K562 (cell line): ENCODE measurements at regions not wholly inside any gene's neighbourhood (a gene's known extent, or its start where the extent isn't known, plus 50 kb on each side); places are given as distances from the start of the nearest gene placed in this dataset.

Source experiments
- ATAC-seq: fragments of 200-7000 bp; cut with Tn5 transposase; 3 replicates; pipeline ENCODE4 v1.9.1; 2020; ENCODE audit warnings: moderate library complexity
- BruUV-seq: library from RNA; stranded (reverse); fragments of 400-500 nt; replicated peaks from 2 replicates; lab custom pipeline; 2021; lab: Mats Ljungman, UMichigan
- CTCF ChIA-PET: fragments of 300-600 bp; formaldehyde crosslinking; extraction: SDS; loops from one replicate; lab custom pipeline; 2021; ENCODE audit warnings: low intra/inter-chr PET ratio; lab: Yijun Ruan, JAX
- POLR2A ChIA-PET: fragments of 300-600, 350-650 bp; sonication (Branson Sonifier 250); formaldehyde crosslinking; extraction: SDS; loops from one replicate; lab custom pipeline; 2021; ENCODE audit warnings: antibody characterized with exemption, inconsistent platforms; lab: Yijun Ruan, JAX
- DNase-seq, 4 experiments: peaks; one replicate each; pipeline versions ENCODE4 v3.0.0 to v3.0.0-alpha.2; 2011 to 2018; ENCODE audit warnings: low spot score in 3 of 4, mixed read lengths in 3 of 4; ENCODE audit errors: extremely low read depth in 1 of 4
- FAIRE-seq: peaks from 2 replicates; lab custom pipeline; 2011; peaks lifted over from hg19 to GRCh38; lab: Jason Lieb, UNC
- H2AFZ ChIP-seq: 2 replicates; pipeline ENCODE4 v1.6.0; 2011; ENCODE audit warnings: low read depth, low read length, control low read depth, inconsistent platforms
- H3K27ac ChIP-seq: fragments of 200-600 bp; 3 replicates; pipeline ENCODE4 v1.8.0; 2011; ENCODE audit warnings: low read depth, mild to moderate bottlenecking, control low read depth, inconsistent platforms, low read length, moderate library complexity, mixed read lengths; ENCODE audit errors: extremely low read depth
- H3K27me3 ChIP-seq, 2 experiments: fragments of 300-600 bp in 1 of 2; 2 replicates in 1 of 2; 3 replicates in 1 of 2; pipeline versions ENCODE4 v1.6.0 to v1.8.0; 2011; ENCODE audit warnings: inconsistent platforms in 2 of 2, low read length in 2 of 2, mild to moderate bottlenecking in 1 of 2, mixed read lengths in 1 of 2, moderate library complexity in 1 of 2; ENCODE audit not compliant: control insufficient read depth in 2 of 2, insufficient read depth in 2 of 2
- H3K36me3 ChIP-seq: fragments of 300-600 bp; 3 replicates; pipeline ENCODE4 v1.8.0; 2011; ENCODE audit warnings: mild to moderate bottlenecking, low read length, inconsistent platforms; ENCODE audit not compliant: control insufficient read depth, insufficient read depth
- H3K4me1 ChIP-seq, 2 experiments: fragments of 200-600 bp in 1 of 2; replicated peaks in 1 of 2; 2 replicates in 1 of 2; 3 replicates in 1 of 2; pipeline versions ENCODE4 v1.5.1 to v1.8.0; 2011; ENCODE audit warnings: inconsistent platforms in 2 of 2, low read length in 2 of 2, mild to moderate bottlenecking in 1 of 2, mixed read lengths in 1 of 2, moderate library complexity in 1 of 2; ENCODE audit not compliant: control insufficient read depth in 2 of 2, insufficient read depth in 2 of 2
- H3K4me2 ChIP-seq: 2 replicates; pipeline ENCODE4 v1.6.1; 2011; ENCODE audit warnings: low read length, control low read depth, inconsistent platforms, mixed read lengths; ENCODE audit not compliant: insufficient read depth
- H3K4me3 ChIP-seq: fragments of 200-600 bp; sonication (generic), shearing (Covaris generic); 2 replicates; pipeline ENCODE4 v1.5.1; 2016; ENCODE audit warnings: control low read depth, inconsistent platforms
- H3K79me2 ChIP-seq: fragments of 200-600 bp; 3 replicates; pipeline ENCODE4 v1.8.0; 2011; ENCODE audit warnings: low read length, inconsistent platforms; ENCODE audit not compliant: control insufficient read depth, insufficient read depth
- H3K9ac ChIP-seq, 2 experiments: 2 replicates each; pipeline versions ENCODE4 v1.6.0 to v1.6.1; 2011; ENCODE audit warnings: low read depth in 2 of 2, low read length in 2 of 2, control low read depth in 1 of 2, inconsistent platforms in 1 of 2, mild to moderate bottlenecking in 1 of 2, mixed read lengths in 1 of 2; ENCODE audit not compliant: insufficient read depth in 1 of 2
- H3K9me1 ChIP-seq: one replicate; pipeline ENCODE4 v1.6.0; 2011; ENCODE audit warnings: inconsistent platforms, mild to moderate bottlenecking, low read length, moderate library complexity; ENCODE audit not compliant: control insufficient read depth, insufficient read depth
- H3K9me3 ChIP-seq: replicated peaks from 2 replicates; pipeline ENCODE4 v1.5.1; 2011; ENCODE audit warnings: low read depth, low read length, inconsistent platforms; ENCODE audit not compliant: control insufficient read depth, insufficient read depth
- H4K20me1 ChIP-seq: replicated peaks from 2 replicates; pipeline ENCODE4 v1.6.1; 2011; ENCODE audit warnings: low read length, inconsistent platforms, mixed read lengths; ENCODE audit not compliant: control insufficient read depth, insufficient read depth
- ARID2 ChIP-seq: fragments of 450-650 bp; IDR thresholded peaks from 2 replicates; pipeline ENCODE4 v1.6.1; 2017; ENCODE audit warnings: antibody characterized with exemption, mild to moderate bottlenecking
- CTBP1 ChIP-seq: fragments of 450-650 bp; IDR thresholded peaks from 2 replicates; pipeline ENCODE4 v1.6.1; 2016; ENCODE audit warnings: borderline replicate concordance
- HNRNPUL1 ChIP-seq: fragments of 200-400 bp; formaldehyde crosslinking; IDR thresholded peaks from 2 replicates; pipeline ENCODE4 v1.6.1; 2017; ENCODE audit warnings: low read length
- MAFK ChIP-seq: IDR thresholded peaks from 2 replicates; pipeline ENCODE4 v1.6.1; 2011; ENCODE audit warnings: low read length, improper control_type of control experiment
- MBD2 ChIP-seq: sonication (generic); IDR thresholded peaks from 2 replicates; pipeline ENCODE4 v1.6.1; 2016; ENCODE audit warnings: low read depth, borderline replicate concordance
- NUFIP1 ChIP-seq: fragments of 450-650 bp; IDR thresholded peaks from 2 replicates; pipeline ENCODE4 v1.6.1; 2018; ENCODE audit not compliant: partially characterized antibody
- POLR2A ChIP-seq: fragments of 450-650 bp; conservative IDR thresholded peaks from 2 replicates; pipeline ENCODE4 v1.6.1; 2016
- SMARCA5 ChIP-seq: fragments of 450-650 bp; IDR thresholded peaks from 2 replicates; pipeline ENCODE4 v1.6.1; 2016
- STAG1 ChIP-seq: sonication (generic); formaldehyde crosslinking; IDR thresholded peaks from 2 replicates; pipeline ENCODE4 v1.5.0; 2020; ENCODE audit warnings: missing genetic modification reagents, borderline replicate concordance
- STAT5B ChIP-seq: fragments of 250-450 bp; sonication (Bioruptor Pico); IDR thresholded peaks from 2 replicates; pipeline ENCODE4 v1.8.0; 2021; ENCODE audit warnings: mild to moderate bottlenecking, inconsistent platforms
- ZBTB17 ChIP-seq: fragments of 450-650 bp; formaldehyde crosslinking; IDR thresholded peaks from 2 replicates; pipeline ENCODE4 v1.4.0; 2020; ENCODE audit warnings: mild to moderate bottlenecking
- ZNF175 ChIP-seq: fragments of 200-800 bp; sonication (Bioruptor generic); IDR thresholded peaks from 2 replicates; pipeline ENCODE4 v1.6.1; 2016; ENCODE audit warnings: low read depth, mild to moderate bottlenecking, missing genetic modification characterization, missing compliant biosample characterization
- WGBS: fragments of 100-300 bp; shearing (Covaris generic); methylation state at CpG from one replicate; pipeline ENCODE4 v1.1.6; 2016; ENCODE audit warnings: low coverage, mixed read lengths; ENCODE audit not compliant: insufficient coverage; ENCODE audit errors: missing lambda C conversion rate; 5-methylcytosine and 5-hydroxymethylcytosine counted together
- in situ Hi-C: fragments of 300-500 bp; cut with MboI; formaldehyde crosslinking; loops from 4 replicates; pipeline ENCODE4 v1.15.0; 2018; ENCODE audit warnings: inconsistent platforms, mixed read lengths
- intact Hi-C: fragments of 100-400 bp; cut with micrococcal nuclease; formaldehyde crosslinking; loops from 2 replicates; pipeline ENCODE4 v1.14.2; 2022
- TF ChIP-seq, protein P1 (sequence below): fragments of 450-650 bp; IDR thresholded peaks from 2 replicates; pipeline ENCODE4 v1.7.1; 2018; ENCODE audit warnings: mild to moderate bottlenecking, low read depth; ENCODE audit not compliant: partially characterized antibody
- TF ChIP-seq, protein P2 (sequence below): fragments of 450-650 bp; formaldehyde crosslinking; IDR thresholded peaks from 2 replicates; pipeline ENCODE4 v1.4.0; 2022; ENCODE audit warnings: mild to moderate bottlenecking, moderate library complexity
- TF ChIP-seq, protein P3 (sequence below): fragments of 200-400 bp; formaldehyde crosslinking; IDR thresholded peaks from 2 replicates; pipeline ENCODE4 v1.6.1; 2017; ENCODE audit warnings: mild to moderate bottlenecking, low read depth, low read length, moderate library complexity
- TF ChIP-seq, protein P4 (sequence below): sonication (generic); formaldehyde crosslinking; IDR thresholded peaks from 2 replicates; pipeline ENCODE4 v1.8.1; 2023; ENCODE audit warnings: mild to moderate bottlenecking, missing genetic modification reagents, moderate library complexity

DNA sequence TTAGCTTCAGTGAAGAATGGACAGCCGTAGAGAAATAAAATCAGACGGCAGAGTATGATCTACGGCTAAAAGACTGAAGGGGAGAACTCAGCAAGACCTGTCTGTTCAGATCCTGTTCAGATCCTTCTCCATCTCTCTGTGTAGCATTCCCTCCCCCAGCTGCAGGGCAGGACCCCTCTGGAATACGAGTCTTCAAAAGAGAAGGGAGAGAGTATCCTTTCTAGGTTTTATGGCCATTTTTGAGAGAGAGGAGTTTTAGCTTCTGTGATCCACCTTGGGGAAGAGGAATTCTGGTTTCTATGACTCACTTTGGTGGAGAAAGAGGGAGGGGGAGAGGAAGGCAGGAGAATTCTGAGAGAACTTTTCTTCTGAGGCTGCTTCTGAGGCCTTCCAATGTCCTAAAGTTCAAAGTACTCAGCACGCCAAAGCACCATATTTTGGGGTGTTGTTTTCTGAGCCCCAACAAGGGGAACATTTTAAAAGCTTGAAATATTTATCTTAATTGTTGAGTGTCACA lies 194.4 kb upstream of the TLE4 start:
- in situ Hi-C loops (no loop called here), intact Hi-C loops (no loop called here)
- WGBS, result 0% methylated on average over 4 of the region's 5 CpGs
- ChIA-PET CTCF (no interaction called here), POLR2A (no interaction called here)
- no peak for DNase-seq
- no peak for ATAC-seq
- Histone ChIP-seq H3K4me1 (no peaks in the 10 kb centered on the region), H3K4me2 (no peak overlapping the region), H3K36me3 (no peaks in the 10 kb centered on the region), H3K27me3 (no peaks in the 10 kb centered on the region), H3K27ac (no peak overlapping the region), H3K9me1 (no peaks in the 10 kb centered on the region), H3K9ac (no peak overlapping the region), H2AFZ (no peak overlapping the region), H3K9me3 (no peaks in the 10 kb centered on the region), H3K79me2 (no peaks in the 10 kb centered on the region), H4K20me1 (no peaks in the 10 kb centered on the region), H3K4me3 (no peak overlapping the region)
- BruUV-seq, result no TSS peak
- no peak for TF ChIP-seq MBD2
- TF ChIP-seq, protein P1, sequence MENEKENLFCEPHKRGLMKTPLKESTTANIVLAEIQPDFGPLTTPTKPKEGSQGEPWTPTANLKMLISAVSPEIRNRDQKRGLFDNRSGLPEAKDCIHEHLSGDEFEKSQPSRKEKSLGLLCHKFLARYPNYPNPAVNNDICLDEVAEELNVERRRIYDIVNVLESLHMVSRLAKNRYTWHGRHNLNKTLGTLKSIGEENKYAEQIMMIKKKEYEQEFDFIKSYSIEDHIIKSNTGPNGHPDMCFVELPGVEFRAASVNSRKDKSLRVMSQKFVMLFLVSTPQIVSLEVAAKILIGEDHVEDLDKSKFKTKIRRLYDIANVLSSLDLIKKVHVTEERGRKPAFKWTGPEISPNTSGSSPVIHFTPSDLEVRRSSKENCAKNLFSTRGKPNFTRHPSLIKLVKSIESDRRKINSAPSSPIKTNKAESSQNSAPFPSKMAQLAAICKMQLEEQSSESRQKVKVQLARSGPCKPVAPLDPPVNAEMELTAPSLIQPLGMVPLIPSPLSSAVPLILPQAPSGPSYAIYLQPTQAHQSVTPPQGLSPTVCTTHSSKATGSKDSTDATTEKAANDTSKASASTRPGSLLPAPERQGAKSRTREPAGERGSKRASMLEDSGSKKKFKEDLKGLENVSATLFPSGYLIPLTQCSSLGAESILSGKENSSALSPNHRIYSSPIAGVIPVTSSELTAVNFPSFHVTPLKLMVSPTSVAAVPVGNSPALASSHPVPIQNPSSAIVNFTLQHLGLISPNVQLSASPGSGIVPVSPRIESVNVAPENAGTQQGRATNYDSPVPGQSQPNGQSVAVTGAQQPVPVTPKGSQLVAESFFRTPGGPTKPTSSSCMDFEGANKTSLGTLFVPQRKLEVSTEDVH, result no peak
- no peak for TF ChIP-seq STAG1 (CRISPR knock-in tag)
- TF ChIP-seq ZNF175, result no peak
- TF ChIP-seq ZBTB17 (CRISPR knock-in tag), result no peak
- TF ChIP-seq, protein P2, sequence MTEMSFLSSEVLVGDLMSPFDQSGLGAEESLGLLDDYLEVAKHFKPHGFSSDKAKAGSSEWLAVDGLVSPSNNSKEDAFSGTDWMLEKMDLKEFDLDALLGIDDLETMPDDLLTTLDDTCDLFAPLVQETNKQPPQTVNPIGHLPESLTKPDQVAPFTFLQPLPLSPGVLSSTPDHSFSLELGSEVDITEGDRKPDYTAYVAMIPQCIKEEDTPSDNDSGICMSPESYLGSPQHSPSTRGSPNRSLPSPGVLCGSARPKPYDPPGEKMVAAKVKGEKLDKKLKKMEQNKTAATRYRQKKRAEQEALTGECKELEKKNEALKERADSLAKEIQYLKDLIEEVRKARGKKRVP (CRISPR knock-in tag), result no peak
- TF ChIP-seq CTBP1, result no peak
- TF ChIP-seq NUFIP1, result no peak
- TF ChIP-seq, protein P3, sequence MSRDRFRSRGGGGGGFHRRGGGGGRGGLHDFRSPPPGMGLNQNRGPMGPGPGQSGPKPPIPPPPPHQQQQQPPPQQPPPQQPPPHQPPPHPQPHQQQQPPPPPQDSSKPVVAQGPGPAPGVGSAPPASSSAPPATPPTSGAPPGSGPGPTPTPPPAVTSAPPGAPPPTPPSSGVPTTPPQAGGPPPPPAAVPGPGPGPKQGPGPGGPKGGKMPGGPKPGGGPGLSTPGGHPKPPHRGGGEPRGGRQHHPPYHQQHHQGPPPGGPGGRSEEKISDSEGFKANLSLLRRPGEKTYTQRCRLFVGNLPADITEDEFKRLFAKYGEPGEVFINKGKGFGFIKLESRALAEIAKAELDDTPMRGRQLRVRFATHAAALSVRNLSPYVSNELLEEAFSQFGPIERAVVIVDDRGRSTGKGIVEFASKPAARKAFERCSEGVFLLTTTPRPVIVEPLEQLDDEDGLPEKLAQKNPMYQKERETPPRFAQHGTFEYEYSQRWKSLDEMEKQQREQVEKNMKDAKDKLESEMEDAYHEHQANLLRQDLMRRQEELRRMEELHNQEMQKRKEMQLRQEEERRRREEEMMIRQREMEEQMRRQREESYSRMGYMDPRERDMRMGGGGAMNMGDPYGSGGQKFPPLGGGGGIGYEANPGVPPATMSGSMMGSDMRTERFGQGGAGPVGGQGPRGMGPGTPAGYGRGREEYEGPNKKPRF, result no peak
- TF ChIP-seq HNRNPUL1, result no peak
- no peak for TF ChIP-seq ARID2
- TF ChIP-seq MAFK, result no peak
- no peak for TF ChIP-seq SMARCA5
- no peak for TF ChIP-seq STAT5B (CRISPR knock-in tag)
- TF ChIP-seq POLR2A, result no peak
- TF ChIP-seq, protein P4, sequence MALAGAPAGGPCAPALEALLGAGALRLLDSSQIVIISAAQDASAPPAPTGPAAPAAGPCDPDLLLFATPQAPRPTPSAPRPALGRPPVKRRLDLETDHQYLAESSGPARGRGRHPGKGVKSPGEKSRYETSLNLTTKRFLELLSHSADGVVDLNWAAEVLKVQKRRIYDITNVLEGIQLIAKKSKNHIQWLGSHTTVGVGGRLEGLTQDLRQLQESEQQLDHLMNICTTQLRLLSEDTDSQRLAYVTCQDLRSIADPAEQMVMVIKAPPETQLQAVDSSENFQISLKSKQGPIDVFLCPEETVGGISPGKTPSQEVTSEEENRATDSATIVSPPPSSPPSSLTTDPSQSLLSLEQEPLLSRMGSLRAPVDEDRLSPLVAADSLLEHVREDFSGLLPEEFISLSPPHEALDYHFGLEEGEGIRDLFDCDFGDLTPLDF (CRISPR knock-in tag), result no peak
- FAIRE-seq, result no peak
